Calu3 (cell line): ENCODE measurements at regions not wholly inside any gene's neighbourhood (a gene's known extent, or its start where the extent isn't known, plus 50 kb on each side); places are given as distances from the start of the nearest gene placed in this dataset.

Experiments
- BruUV-seq: library from RNA; stranded (reverse); fragments of 400-500 nt; replicated peaks from 2 replicates; lab custom pipeline; 2021; lab: Mats Ljungman, UMichigan
- CTCF ChIA-PET: fragments of 300-600 bp; sonication (Branson Sonifier 250); formaldehyde crosslinking; loops from one replicate; lab custom pipeline; 2022; ENCODE audit warnings: antibody characterized with exemption; lab: Charles Lee
- DNase-seq: peaks from one replicate; pipeline ENCODE4 v3.0.0; 2022
- H3K27ac Mint-ChIP-seq: one replicate; pipeline ENCODE4 v1.8.0; 2022; ENCODE audit warnings: mixed read lengths; ENCODE audit not compliant: unreplicated experiment
- H3K27me3 Mint-ChIP-seq: one replicate; pipeline ENCODE4 v1.8.0; 2022; ENCODE audit warnings: mixed read lengths; ENCODE audit not compliant: unreplicated experiment
- H3K36me3 Mint-ChIP-seq: one replicate; pipeline ENCODE4 v1.8.0; 2022; ENCODE audit warnings: mild to moderate bottlenecking, moderate library complexity, mixed read lengths; ENCODE audit not compliant: insufficient read depth, unreplicated experiment
- H3K4me1 Mint-ChIP-seq: one replicate; pipeline ENCODE4 v1.8.0; 2022; ENCODE audit warnings: mild to moderate bottlenecking, low read depth, mixed read lengths; ENCODE audit not compliant: unreplicated experiment
- H3K4me3 Mint-ChIP-seq: one replicate; pipeline ENCODE4 v1.8.0; 2022; ENCODE audit warnings: mild to moderate bottlenecking, low read depth, moderate library complexity, mixed read lengths; ENCODE audit not compliant: unreplicated experiment
- H3K9me3 Mint-ChIP-seq: one replicate; pipeline ENCODE4 v1.8.0; 2022; ENCODE audit warnings: low read depth, mixed read lengths; ENCODE audit not compliant: unreplicated experiment
- intact Hi-C: fragments of 100-400 bp; cut with micrococcal nuclease; formaldehyde crosslinking; loops from one replicate; pipeline ENCODE4 v1.10.0; 2022; ENCODE audit not compliant: unreplicated experiment
- TF ChIP-seq, protein P1 (sequence below): fragments of 200-600 bp; IDR thresholded peaks from one replicate; pipeline ENCODE4 v1.8.0; 2022; ENCODE audit warnings: antibody characterized with exemption; ENCODE audit not compliant: unreplicated experiment

DNA sequence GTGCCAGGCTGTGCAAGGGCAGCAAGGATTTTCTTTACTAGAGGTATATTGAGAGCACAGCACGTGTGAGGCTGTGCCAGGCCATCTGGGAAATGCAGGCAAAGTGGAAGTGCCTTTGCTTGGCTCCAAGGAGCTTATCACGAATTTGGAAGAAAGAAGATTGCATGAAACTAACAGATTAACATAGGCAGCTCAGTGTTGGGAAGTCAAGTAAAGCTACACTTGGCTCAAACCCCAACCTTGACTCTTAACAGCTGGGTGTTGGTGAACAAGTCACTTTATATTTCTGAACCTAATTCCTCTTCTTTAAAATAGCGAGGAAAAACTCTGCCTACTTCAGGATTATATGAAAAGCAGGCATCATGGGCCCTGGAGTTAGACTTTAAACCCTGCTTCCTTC is 105.2 kb downstream of the PLCE1 start:
- Mint-ChIP-seq H3K9me3 (no peaks in the 10 kb centered on the region), H3K4me3 (no peak overlapping the region), H3K4me1 (no peaks in the 10 kb centered on the region), H3K36me3 (no peaks in the 10 kb centered on the region), H3K27me3 (peaks cover 63% of the 10 kb centered on the region), H3K27ac (no peak overlapping the region)
- CTCF ChIA-PET = no interaction called here
- intact Hi-C loops = no loop called here
- BruUV-seq = no TSS peak
- TF ChIP-seq, protein P1, sequence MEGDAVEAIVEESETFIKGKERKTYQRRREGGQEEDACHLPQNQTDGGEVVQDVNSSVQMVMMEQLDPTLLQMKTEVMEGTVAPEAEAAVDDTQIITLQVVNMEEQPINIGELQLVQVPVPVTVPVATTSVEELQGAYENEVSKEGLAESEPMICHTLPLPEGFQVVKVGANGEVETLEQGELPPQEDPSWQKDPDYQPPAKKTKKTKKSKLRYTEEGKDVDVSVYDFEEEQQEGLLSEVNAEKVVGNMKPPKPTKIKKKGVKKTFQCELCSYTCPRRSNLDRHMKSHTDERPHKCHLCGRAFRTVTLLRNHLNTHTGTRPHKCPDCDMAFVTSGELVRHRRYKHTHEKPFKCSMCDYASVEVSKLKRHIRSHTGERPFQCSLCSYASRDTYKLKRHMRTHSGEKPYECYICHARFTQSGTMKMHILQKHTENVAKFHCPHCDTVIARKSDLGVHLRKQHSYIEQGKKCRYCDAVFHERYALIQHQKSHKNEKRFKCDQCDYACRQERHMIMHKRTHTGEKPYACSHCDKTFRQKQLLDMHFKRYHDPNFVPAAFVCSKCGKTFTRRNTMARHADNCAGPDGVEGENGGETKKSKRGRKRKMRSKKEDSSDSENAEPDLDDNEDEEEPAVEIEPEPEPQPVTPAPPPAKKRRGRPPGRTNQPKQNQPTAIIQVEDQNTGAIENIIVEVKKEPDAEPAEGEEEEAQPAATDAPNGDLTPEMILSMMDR = no peak
- no peak for DNase-seq

DNA sequence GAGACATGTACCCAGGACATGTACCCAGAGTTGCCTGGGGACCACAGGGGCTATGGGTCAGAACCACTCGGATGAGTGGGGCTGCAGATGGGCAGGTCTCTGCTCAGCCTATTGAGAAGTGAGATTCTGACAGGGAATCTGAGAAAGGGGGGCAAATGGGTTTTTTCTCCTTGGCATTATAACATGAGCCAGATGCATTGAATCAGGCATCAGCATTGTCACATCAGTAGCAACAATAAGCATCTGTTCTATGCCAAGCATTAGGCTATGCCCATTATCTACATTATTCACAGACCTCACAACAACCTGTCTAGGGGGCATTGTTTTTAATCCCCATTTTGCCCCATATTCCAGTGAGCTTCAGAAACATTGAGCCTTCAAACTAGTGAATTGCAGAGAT is 108.2 kb downstream of the PLCE1 start:
- intact Hi-C loops = no loop called here
- DNase-seq = no peak
- H3K4me3 Mint-ChIP-seq = no peak overlapping the region
- CTCF ChIA-PET = no interaction called here
- H3K27me3 Mint-ChIP-seq = peaks cover 65% of the 10 kb centered on the region
- H3K9me3 Mint-ChIP-seq = no peaks in the 10 kb centered on the region
- TF ChIP-seq, protein P1 = no peak
- no peak overlapping the region for H3K27ac Mint-ChIP-seq
- H3K36me3 Mint-ChIP-seq = no peaks in the 10 kb centered on the region
- H3K4me1 Mint-ChIP-seq = no peaks in the 10 kb centered on the region
- BruUV-seq = no TSS peak

DNA sequence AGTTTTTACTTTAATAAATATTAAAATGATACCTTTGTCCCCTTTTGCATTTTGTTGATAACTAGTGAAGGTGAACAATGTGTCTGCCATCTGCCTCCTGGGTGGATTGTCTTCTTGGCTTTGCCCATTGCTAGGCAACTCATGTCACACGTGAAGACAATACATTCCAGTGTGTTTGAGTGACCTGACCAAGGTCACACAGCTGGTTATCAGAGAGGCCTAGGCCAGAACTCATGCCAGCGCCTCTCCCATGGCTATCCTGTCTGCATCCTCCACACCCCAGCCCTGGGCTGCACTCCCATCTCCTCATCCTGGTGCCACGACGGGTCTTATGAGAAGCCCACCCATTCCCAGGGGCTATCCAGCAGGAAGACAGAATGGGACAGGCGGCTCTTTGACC is 108.7 kb downstream of the PLCE1 start:
- Mint-ChIP-seq H3K4me3 (no peak overlapping the region), H3K27ac (no peak overlapping the region), H3K9me3 (no peaks in the 10 kb centered on the region), H3K4me1 (no peaks in the 10 kb centered on the region), H3K27me3 (peaks cover 65% of the 10 kb centered on the region), H3K36me3 (no peaks in the 10 kb centered on the region)
- no TSS peak for BruUV-seq
- no peak for DNase-seq
- CTCF ChIA-PET = no interaction called here
- TF ChIP-seq, protein P1 = no peak
- intact Hi-C loops = no loop called here

DNA sequence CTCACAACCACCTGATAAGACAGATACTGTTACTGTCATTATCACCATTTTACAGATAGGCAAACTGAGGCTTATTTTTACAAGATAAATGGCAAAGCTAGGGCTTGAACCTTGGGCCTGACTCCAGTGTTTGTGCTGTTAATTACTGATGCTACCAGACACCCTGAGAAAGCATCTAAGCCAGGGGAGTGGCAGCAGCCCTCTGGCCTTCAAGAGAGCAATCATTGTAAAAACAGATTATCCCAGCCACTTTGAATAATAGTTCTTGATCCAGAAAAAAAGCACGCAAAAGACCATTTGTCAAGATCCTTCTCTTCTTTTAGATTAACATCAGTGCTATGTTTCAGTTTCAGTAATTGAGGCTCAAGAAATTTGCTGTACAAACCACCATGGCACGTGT is 109.5 kb downstream of the PLCE1 start:
- intact Hi-C loops = no loop called here
- no peak for DNase-seq
- BruUV-seq = no TSS peak
- CTCF ChIA-PET = no interaction called here
- Mint-ChIP-seq H3K4me1 (no peaks in the 10 kb centered on the region), H3K4me3 (no peak overlapping the region), H3K27me3 (peaks cover 65% of the 10 kb centered on the region), H3K36me3 (no peaks in the 10 kb centered on the region), H3K9me3 (no peaks in the 10 kb centered on the region), H3K27ac (no peak overlapping the region)
- TF ChIP-seq, protein P1 = no peak
